Testis (tissue), 2 donors: ENCODE measurements at regions not wholly inside any gene's neighbourhood (a gene's known extent, or its start where the extent isn't known, plus 50 kb on each side); places are given as distances from the start of the nearest gene placed in this dataset.

Source experiments
- DNase-seq: peaks from one replicate; pipeline ENCODE4 v3.0.0-alpha.2; 2019
- H3K27ac ChIP-seq, 2 donors: fragments of 200-600 bp; sonication (generic); one replicate each; pipeline ENCODE4 v1.5.1; 2019
- H3K27me3 ChIP-seq: fragments of 200-600 bp; sonication (generic); one replicate; pipeline ENCODE4 v1.5.1; 2019
- H3K36me3 ChIP-seq: fragments of 200-600 bp; sonication (generic); one replicate; pipeline ENCODE4 v1.5.1; 2017; ENCODE audit warnings: low read depth; ENCODE audit errors: missing control alignments
- H3K4me1 ChIP-seq: fragments of 200-600 bp; sonication (generic); one replicate; pipeline ENCODE4 v1.5.1; 2019
- H3K4me3 ChIP-seq, 2 donors: fragments of 200-600 bp; sonication (generic); one replicate each; pipeline ENCODE4 v1.5.1; 2017 to 2019
- H3K9me3 ChIP-seq: fragments of 200-600 bp; sonication (generic); one replicate; pipeline ENCODE4 v1.5.1; 2017
- POLR2A ChIP-seq: fragments of 450-650 bp; IDR thresholded peaks from one replicate; pipeline ENCODE4 v1.6.1; 2017; ENCODE audit warnings: antibody characterized with exemption, mild to moderate bottlenecking, moderate library complexity
- WGBS, 2 donors: methylation state at CpG; one replicate each; pipeline ENCODE4 v1.1.5; 2018; 5-methylcytosine and 5-hydroxymethylcytosine counted together
- intact Hi-C: fragments of 100-400 bp; cut with DNase I; formaldehyde crosslinking; loops from one replicate; pipeline ENCODE4 v1.15.1; 2023; ENCODE audit warnings: low total_unique reads
- TF ChIP-seq, protein P1 (sequence below), 3 experiments: fragments of 450-650 bp in 2 of 3; fragments of 200-600 bp in 1 of 3; sonication (generic) in 1 of 3; IDR thresholded peaks; one replicate each; pipeline ENCODE4 v1.5.1; 2016 to 2019; ENCODE audit warnings: antibody characterized with exemption in 3 of 3, mild to moderate bottlenecking in 2 of 3, moderate library complexity in 1 of 3

DNA sequence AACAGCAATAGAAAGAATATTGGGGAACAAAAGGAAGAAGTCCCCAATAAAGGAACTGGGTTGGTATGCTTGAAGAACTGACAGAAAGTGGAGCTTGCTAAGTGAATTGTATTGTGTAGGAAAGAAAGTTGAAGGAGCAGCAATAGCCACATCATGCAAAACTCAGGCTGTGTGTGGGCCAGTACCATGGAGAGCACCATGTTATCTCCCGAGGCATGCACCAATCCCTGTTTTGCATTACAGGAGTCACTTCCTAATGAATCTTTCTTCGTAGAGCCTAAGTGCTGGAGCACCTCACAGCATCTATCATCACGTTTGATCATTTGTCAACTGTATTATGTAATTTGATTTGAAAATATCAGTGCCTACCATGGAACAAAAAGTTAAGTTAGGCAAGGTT, 137.7 kb upstream of the NMUR2 start:
- Histone ChIP-seq H3K27me3 (no peaks in the 10 kb centered on the region), H3K9me3 (no peaks in the 10 kb centered on the region), H3K27ac (no peak overlapping the region), H3K4me1 (no peaks in the 10 kb centered on the region), H3K4me3 (no peak overlapping the region), H3K36me3 (no peaks in the 10 kb centered on the region)
- 25% methylated on average over 3 of the region's 3 CpGs for WGBS, 2 donors
- DNase-seq: no peak
- intact Hi-C loops: no loop called here
- TF ChIP-seq, protein P1, sequence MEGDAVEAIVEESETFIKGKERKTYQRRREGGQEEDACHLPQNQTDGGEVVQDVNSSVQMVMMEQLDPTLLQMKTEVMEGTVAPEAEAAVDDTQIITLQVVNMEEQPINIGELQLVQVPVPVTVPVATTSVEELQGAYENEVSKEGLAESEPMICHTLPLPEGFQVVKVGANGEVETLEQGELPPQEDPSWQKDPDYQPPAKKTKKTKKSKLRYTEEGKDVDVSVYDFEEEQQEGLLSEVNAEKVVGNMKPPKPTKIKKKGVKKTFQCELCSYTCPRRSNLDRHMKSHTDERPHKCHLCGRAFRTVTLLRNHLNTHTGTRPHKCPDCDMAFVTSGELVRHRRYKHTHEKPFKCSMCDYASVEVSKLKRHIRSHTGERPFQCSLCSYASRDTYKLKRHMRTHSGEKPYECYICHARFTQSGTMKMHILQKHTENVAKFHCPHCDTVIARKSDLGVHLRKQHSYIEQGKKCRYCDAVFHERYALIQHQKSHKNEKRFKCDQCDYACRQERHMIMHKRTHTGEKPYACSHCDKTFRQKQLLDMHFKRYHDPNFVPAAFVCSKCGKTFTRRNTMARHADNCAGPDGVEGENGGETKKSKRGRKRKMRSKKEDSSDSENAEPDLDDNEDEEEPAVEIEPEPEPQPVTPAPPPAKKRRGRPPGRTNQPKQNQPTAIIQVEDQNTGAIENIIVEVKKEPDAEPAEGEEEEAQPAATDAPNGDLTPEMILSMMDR (IDR thresholded peaks at IDR 0.05): no peak
- no peak for TF ChIP-seq POLR2A

GRCh38 chr5:152546493-152546892, 141.4 kb upstream of the NMUR2 start:
- WGBS, 2 donors: 84 to 95% methylated on average over 2 of the region's 2 CpGs
- TF ChIP-seq POLR2A: no peak
- TF ChIP-seq, protein P1 (IDR thresholded peaks at IDR 0.05): no peak
- no peak overlapping the region for H3K27ac ChIP-seq
- no peaks in the 10 kb centered on the region for H3K27me3 ChIP-seq
- no peak overlapping the region for H3K4me3 ChIP-seq
- intact Hi-C loops: no loop called here
- H3K4me1 ChIP-seq: no peaks in the 10 kb centered on the region
- H3K9me3 ChIP-seq: no peaks in the 10 kb centered on the region
- H3K36me3 ChIP-seq: no peaks in the 10 kb centered on the region
- no peak for DNase-seq

GRCh38 chr5:152547202-152547601, 142.1 kb upstream of the NMUR2 start:
- no peak for TF ChIP-seq POLR2A
- TF ChIP-seq, protein P1 (IDR thresholded peaks at IDR 0.05): no peak
- intact Hi-C loops: no loop called here
- Histone ChIP-seq H3K4me3 (no peak overlapping the region), H3K27me3 (no peaks in the 10 kb centered on the region), H3K4me1 (no peaks in the 10 kb centered on the region), H3K9me3 (no peaks in the 10 kb centered on the region), H3K27ac (no peak overlapping the region), H3K36me3 (no peaks in the 10 kb centered on the region)
- WGBS, 2 donors: 67 to 76% methylated on average over 5 of the region's 5 CpGs
- no peak for DNase-seq

DNA sequence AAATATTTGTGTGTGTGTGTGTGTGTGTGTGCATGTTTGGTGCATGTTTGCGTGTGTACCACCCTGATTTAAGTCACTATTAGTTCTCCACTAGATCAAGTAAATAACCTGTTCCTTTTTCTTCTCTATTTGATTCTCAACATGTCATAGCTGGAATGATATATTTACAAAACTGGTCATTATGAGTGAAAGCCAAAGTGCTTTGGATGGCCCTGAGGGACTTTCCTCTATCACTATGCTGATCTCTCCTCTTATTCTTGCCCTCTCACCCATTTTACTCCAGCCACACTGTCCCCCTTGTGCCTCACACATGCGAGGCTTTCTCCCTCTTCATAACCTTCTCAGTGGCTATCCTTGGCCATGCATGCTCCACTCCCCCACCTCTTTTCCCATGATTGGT, 144.6 kb upstream of the NMUR2 start:
- no peaks in the 10 kb centered on the region for H3K9me3 ChIP-seq
- no peak overlapping the region for H3K27ac ChIP-seq
- TF ChIP-seq POLR2A: no peak
- TF ChIP-seq, protein P1 (IDR thresholded peaks at IDR 0.05): no peak
- intact Hi-C loops: no loop called here
- no peaks in the 10 kb centered on the region for H3K4me1 ChIP-seq
- no peak for DNase-seq
- H3K36me3 ChIP-seq: no peaks in the 10 kb centered on the region
- H3K27me3 ChIP-seq: no peaks in the 10 kb centered on the region
- 59 to 75% methylated on average over 2 of the region's 2 CpGs for WGBS, 2 donors
- H3K4me3 ChIP-seq: no peak overlapping the region

- Histone ChIP-seq H3K27ac (no peak overlapping the region), H3K27me3 (no peaks in the 10 kb centered on the region), H3K4me1 (no peaks in the 10 kb centered on the region), H3K4me3 (no peak overlapping the region), H3K36me3 (no peaks in the 10 kb centered on the region), H3K9me3 (no peaks in the 10 kb centered on the region)
- TF ChIP-seq, protein P1 (IDR thresholded peaks at IDR 0.05): no peak
- TF ChIP-seq POLR2A: no peak
- intact Hi-C loops: no loop called here
- DNase-seq: no peak
Observed at GRCh38 chr5:152551061-152551460, 146.0 kb upstream of the NMUR2 start.
